ENCODE measurements at regions not wholly inside any gene's neighbourhood (a gene's known extent, or its start where the extent isn't known, plus 50 kb on each side); places are given as distances from the start of the nearest gene placed in this dataset.

DNA sequence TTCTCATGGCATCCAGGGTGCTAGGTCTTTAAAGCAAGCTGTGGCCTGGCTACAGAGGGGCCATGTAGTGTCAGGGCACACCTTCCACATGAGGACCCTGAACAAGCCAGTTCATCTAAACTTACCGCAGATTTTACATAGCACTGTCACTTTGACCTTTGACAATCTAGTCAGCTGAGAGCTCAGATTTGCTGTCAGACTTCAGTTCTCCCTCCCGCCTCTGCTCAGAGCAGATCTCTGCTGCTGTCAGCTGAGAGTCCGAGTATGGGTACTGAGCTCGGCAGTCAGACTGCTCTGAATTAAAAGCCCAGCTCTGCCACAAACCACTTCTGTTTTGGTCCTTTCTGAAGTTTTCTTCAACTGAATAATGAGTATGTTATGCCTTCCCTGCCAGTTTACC lies 507.1 kb downstream of the SOX6 start:
- TF ChIP-seq, protein P1, sequence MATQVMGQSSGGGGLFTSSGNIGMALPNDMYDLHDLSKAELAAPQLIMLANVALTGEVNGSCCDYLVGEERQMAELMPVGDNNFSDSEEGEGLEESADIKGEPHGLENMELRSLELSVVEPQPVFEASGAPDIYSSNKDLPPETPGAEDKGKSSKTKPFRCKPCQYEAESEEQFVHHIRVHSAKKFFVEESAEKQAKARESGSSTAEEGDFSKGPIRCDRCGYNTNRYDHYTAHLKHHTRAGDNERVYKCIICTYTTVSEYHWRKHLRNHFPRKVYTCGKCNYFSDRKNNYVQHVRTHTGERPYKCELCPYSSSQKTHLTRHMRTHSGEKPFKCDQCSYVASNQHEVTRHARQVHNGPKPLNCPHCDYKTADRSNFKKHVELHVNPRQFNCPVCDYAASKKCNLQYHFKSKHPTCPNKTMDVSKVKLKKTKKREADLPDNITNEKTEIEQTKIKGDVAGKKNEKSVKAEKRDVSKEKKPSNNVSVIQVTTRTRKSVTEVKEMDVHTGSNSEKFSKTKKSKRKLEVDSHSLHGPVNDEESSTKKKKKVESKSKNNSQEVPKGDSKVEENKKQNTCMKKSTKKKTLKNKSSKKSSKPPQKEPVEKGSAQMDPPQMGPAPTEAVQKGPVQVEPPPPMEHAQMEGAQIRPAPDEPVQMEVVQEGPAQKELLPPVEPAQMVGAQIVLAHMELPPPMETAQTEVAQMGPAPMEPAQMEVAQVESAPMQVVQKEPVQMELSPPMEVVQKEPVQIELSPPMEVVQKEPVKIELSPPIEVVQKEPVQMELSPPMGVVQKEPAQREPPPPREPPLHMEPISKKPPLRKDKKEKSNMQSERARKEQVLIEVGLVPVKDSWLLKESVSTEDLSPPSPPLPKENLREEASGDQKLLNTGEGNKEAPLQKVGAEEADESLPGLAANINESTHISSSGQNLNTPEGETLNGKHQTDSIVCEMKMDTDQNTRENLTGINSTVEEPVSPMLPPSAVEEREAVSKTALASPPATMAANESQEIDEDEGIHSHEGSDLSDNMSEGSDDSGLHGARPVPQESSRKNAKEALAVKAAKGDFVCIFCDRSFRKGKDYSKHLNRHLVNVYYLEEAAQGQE (IDR thresholded peaks at IDR 0.05; ENCODE audit: unreplicated experiment): no peak
- no peak for TF ChIP-seq JUNB (IDR thresholded peaks at IDR 0.05; ENCODE audit: unreplicated experiment)
- TF ChIP-seq ZNF331 (CRISPR knock-in tag; IDR thresholded peaks at IDR 0.05; ENCODE audit: low read depth): no peak
- TF ChIP-seq STAT1 (IDR thresholded peaks at IDR 0.05; ENCODE audit: unreplicated experiment): no peak
- TF ChIP-seq POLR2AphosphoS5 (IDR thresholded peaks at IDR 0.05; ENCODE audit: low read depth): no peak
- TF ChIP-seq EZH2phosphoT487 (IDR thresholded peaks at IDR 0.05; ENCODE audit: unreplicated experiment): no peak
- TF ChIP-seq CREB1 (CRISPR knock-in tag; IDR thresholded peaks at IDR 0.05; ENCODE audit: low read depth): no peak
- no peak for TF ChIP-seq ZNF114 (CRISPR knock-in tag; IDR thresholded peaks at IDR 0.05)
- no peak for TF ChIP-seq EZH2 (IDR thresholded peaks at IDR 0.05; ENCODE audit: low read depth, unreplicated experiment)
- TF ChIP-seq, protein P2, sequence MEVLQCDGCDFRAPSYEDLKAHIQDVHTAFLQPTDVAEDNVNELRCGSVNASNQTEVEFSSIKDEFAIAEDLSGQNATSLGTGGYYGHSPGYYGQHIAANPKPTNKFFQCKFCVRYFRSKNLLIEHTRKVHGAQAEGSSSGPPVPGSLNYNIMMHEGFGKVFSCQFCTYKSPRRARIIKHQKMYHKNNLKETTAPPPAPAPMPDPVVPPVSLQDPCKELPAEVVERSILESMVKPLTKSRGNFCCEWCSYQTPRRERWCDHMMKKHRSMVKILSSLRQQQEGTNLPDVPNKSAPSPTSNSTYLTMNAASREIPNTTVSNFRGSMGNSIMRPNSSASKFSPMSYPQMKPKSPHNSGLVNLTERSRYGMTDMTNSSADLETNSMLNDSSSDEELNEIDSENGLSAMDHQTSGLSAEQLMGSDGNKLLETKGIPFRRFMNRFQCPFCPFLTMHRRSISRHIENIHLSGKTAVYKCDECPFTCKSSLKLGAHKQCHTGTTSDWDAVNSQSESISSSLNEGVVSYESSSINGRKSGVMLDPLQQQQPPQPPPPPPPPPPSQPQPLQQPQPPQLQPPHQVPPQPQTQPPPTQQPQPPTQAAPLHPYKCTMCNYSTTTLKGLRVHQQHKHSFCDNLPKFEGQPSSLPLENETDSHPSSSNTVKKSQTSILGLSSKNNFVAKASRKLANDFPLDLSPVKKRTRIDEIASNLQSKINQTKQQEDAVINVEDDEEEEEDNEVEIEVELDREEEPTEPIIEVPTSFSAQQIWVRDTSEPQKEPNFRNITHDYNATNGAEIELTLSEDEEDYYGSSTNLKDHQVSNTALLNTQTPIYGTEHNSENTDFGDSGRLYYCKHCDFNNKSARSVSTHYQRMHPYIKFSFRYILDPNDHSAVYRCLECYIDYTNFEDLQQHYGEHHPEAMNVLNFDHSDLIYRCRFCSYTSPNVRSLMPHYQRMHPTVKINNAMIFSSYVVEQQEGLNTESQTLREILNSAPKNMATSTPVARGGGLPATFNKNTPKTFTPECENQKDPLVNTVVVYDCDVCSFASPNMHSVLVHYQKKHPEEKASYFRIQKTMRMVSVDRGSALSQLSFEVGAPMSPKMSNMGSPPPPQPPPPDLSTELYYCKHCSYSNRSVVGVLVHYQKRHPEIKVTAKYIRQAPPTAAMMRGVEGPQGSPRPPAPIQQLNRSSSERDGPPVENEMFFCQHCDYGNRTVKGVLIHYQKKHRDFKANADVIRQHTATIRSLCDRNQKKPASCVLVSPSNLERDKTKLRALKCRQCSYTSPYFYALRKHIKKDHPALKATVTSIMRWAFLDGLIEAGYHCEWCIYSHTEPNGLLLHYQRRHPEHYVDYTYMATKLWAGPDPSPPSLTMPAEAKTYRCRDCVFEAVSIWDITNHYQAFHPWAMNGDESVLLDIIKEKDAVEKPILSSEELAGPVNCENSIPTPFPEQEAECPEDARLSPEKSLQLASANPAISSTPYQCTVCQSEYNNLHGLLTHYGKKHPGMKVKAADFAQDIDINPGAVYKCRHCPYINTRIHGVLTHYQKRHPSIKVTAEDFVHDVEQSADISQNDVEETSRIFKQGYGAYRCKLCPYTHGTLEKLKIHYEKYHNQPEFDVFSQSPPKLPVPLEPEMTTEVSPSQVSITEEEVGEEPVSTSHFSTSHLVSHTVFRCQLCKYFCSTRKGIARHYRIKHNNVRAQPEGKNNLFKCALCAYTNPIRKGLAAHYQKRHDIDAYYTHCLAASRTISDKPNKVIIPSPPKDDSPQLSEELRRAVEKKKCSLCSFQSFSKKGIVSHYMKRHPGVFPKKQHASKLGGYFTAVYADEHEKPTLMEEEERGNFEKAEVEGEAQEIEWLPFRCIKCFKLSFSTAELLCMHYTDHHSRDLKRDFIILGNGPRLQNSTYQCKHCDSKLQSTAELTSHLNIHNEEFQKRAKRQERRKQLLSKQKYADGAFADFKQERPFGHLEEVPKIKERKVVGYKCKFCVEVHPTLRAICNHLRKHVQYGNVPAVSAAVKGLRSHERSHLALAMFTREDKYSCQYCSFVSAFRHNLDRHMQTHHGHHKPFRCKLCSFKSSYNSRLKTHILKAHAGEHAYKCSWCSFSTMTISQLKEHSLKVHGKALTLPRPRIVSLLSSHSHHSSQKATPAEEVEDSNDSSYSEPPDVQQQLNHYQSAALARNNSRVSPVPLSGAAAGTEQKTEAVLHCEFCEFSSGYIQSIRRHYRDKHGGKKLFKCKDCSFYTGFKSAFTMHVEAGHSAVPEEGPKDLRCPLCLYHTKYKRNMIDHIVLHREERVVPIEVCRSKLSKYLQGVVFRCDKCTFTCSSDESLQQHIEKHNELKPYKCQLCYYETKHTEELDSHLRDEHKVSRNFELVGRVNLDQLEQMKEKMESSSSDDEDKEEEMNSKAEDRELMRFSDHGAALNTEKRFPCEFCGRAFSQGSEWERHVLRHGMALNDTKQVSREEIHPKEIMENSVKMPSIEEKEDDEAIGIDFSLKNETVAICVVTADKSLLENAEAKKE (CRISPR knock-in tag; IDR thresholded peaks at IDR 0.05): no peak
- TF ChIP-seq, protein P3, sequence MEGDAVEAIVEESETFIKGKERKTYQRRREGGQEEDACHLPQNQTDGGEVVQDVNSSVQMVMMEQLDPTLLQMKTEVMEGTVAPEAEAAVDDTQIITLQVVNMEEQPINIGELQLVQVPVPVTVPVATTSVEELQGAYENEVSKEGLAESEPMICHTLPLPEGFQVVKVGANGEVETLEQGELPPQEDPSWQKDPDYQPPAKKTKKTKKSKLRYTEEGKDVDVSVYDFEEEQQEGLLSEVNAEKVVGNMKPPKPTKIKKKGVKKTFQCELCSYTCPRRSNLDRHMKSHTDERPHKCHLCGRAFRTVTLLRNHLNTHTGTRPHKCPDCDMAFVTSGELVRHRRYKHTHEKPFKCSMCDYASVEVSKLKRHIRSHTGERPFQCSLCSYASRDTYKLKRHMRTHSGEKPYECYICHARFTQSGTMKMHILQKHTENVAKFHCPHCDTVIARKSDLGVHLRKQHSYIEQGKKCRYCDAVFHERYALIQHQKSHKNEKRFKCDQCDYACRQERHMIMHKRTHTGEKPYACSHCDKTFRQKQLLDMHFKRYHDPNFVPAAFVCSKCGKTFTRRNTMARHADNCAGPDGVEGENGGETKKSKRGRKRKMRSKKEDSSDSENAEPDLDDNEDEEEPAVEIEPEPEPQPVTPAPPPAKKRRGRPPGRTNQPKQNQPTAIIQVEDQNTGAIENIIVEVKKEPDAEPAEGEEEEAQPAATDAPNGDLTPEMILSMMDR (conservative IDR thresholded peaks at IDR 0.05; ENCODE audit: low read depth in 2 of 2): no peak
- TF ChIP-seq NANOG (IDR thresholded peaks at IDR 0.05; ENCODE audit: borderline replicate concordance): no peak
- TF ChIP-seq, protein P4, sequence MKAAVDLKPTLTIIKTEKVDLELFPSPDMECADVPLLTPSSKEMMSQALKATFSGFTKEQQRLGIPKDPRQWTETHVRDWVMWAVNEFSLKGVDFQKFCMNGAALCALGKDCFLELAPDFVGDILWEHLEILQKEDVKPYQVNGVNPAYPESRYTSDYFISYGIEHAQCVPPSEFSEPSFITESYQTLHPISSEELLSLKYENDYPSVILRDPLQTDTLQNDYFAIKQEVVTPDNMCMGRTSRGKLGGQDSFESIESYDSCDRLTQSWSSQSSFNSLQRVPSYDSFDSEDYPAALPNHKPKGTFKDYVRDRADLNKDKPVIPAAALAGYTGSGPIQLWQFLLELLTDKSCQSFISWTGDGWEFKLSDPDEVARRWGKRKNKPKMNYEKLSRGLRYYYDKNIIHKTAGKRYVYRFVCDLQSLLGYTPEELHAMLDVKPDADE (IDR thresholded peaks at IDR 0.05): no peak
- H3K9me2 ChIP-seq (ENCODE audit: insufficient read depth): 0 out of 2 replicates have a peak, but pooled peaks cover 3% of the 10 kb centered on the region
- no peaks in the 10 kb centered on the region for H3K36me3 ChIP-seq (ENCODE audit: insufficient read depth)
- no peak for ATAC-seq
- no peaks in the 10 kb centered on the region for H3K79me2 ChIP-seq (replicated peaks; ENCODE audit: insufficient read depth)
- Mint-ChIP-seq H3K36me3 (ENCODE audit: low read depth) (no peaks in the 10 kb centered on the region), H3K4me1 (peaks cover 25% of the 10 kb centered on the region), H3K27me3 (ENCODE audit: insufficient read depth, low read depth, poor library complexity) (no peaks in the 10 kb centered on the region), H3K9me3 (no peaks in the 10 kb centered on the region), H3K4me3 (no peak overlapping the region), H3K27ac (no peak overlapping the region)
- no peaks in the 10 kb centered on the region for H3K27me3 ChIP-seq (ENCODE audit: insufficient read depth)
- H3K4me3 ChIP-seq: no peak overlapping the region
- no peak overlapping the region for H3K27ac ChIP-seq (ENCODE audit: low read depth)
- peaks cover 18% of the 10 kb centered on the region for H3K4me1 ChIP-seq (ENCODE audit: insufficient read depth)
- H2AFZ ChIP-seq: no peak overlapping the region
- no peaks in the 10 kb centered on the region for H3F3A ChIP-seq (replicated peaks; ENCODE audit: low read depth)
- H3K4me2 ChIP-seq: no peak overlapping the region
- H4K20me1 ChIP-seq (replicated peaks; ENCODE audit: insufficient read depth): no peaks in the 10 kb centered on the region
- no peak for DNase-seq (ENCODE audit: low spot score)
